ENCODE measurements at regions not wholly inside any gene's neighbourhood (a gene's known extent, or its start where the extent isn't known, plus 50 kb on each side); places are given as distances from the start of the nearest gene placed in this dataset.
A peak's percentile ranks its signal among the peaks of the same experiment; 100 is the strongest.

- in situ Hi-C loops (cut with HindIII; ENCODE audit: low sequenced_read_pairs): no loop called here
These were observed 196.9 kb upstream of the USP24 start for GRCh38 chr1:55412060-55412459.

GRCh38 chr1:55402671-55403464, 187.7 kb upstream of the USP24 start:
- in situ Hi-C loops (cut with HindIII; ENCODE audit: low sequenced_read_pairs): no loop called here
- no peak for DNase-seq (ENCODE audit: low spot score)

More at GRCh38 chr1:55412060-55412459, 196.9 kb upstream of the USP24 start:
- DNase-seq (ENCODE audit: low spot score): no peak

- in situ Hi-C loops (cut with HindIII; ENCODE audit: low sequenced_read_pairs): no loop called here
- no peak for DNase-seq (ENCODE audit: low spot score)
These were observed 187.0 kb upstream of the USP24 start for GRCh38 chr1:55402142-55402541.

- DNase-seq (ENCODE audit: low spot score): no peak
- in situ Hi-C loops (cut with HindIII; ENCODE audit: low sequenced_read_pairs): no loop called here
These were observed 185.3 kb upstream of the USP24 start for GRCh38 chr1:55400508-55400907.

GRCh38 chr1:55399346-55399745, 184.2 kb upstream of the USP24 start:
- in situ Hi-C loops (cut with HindIII; ENCODE audit: low sequenced_read_pairs): no loop called here
- DNase-seq (ENCODE audit: low spot score): no peak

- in situ Hi-C loops (cut with HindIII; ENCODE audit: low sequenced_read_pairs): no loop called here
- DNase-seq (ENCODE audit: low spot score): no peak
These were observed 181.3 kb upstream of the USP24 start for GRCh38 chr1:55396381-55396891.

- in situ Hi-C loops (cut with HindIII; ENCODE audit: low sequenced_read_pairs): no loop called here
- no peak for DNase-seq (ENCODE audit: low spot score)
These were observed 173.8 kb upstream of the USP24 start for GRCh38 chr1:55388960-55389359.

- no peak for DNase-seq (ENCODE audit: low spot score)
- in situ Hi-C loops (cut with HindIII; ENCODE audit: low sequenced_read_pairs): no loop called here
These were observed 172.0 kb upstream of the USP24 start for GRCh38 chr1:55387145-55387544.

GRCh38 chr1:55386456-55386855, 171.3 kb upstream of the USP24 start:
- no peak for DNase-seq (ENCODE audit: low spot score)
- in situ Hi-C loops (cut with HindIII; ENCODE audit: low sequenced_read_pairs): no loop called here

- in situ Hi-C loops (cut with HindIII; ENCODE audit: low sequenced_read_pairs): no loop called here
- DNase-seq (ENCODE audit: low spot score): no peak
These were observed 170.3 kb upstream of the USP24 start for GRCh38 chr1:55385402-55386018.

- DNase-seq (ENCODE audit: low spot score): no peak
- in situ Hi-C loops (cut with HindIII; ENCODE audit: low sequenced_read_pairs): no loop called here
These were observed 169.5 kb upstream of the USP24 start for GRCh38 chr1:55384637-55385036.

GRCh38 chr1:55382806-55383305, 167.7 kb upstream of the USP24 start:
- in situ Hi-C loops (cut with HindIII; ENCODE audit: low sequenced_read_pairs): no loop called here
- DNase-seq (ENCODE audit: low spot score): no peak

- in situ Hi-C loops (cut with HindIII; ENCODE audit: low sequenced_read_pairs): no loop called here
- no peak for DNase-seq (ENCODE audit: low spot score)
These were observed 166.8 kb upstream of the USP24 start for GRCh38 chr1:55381983-55382382.

- DNase-seq (ENCODE audit: low spot score): no peak
- in situ Hi-C loops (cut with HindIII; ENCODE audit: low sequenced_read_pairs): no loop called here
These were observed 166.3 kb upstream of the USP24 start for GRCh38 chr1:55381491-55381890.

- no peak for DNase-seq (ENCODE audit: low spot score)
- in situ Hi-C loops (cut with HindIII; ENCODE audit: low sequenced_read_pairs): no loop called here
These were observed 165.3 kb upstream of the USP24 start for GRCh38 chr1:55380355-55380970.

GRCh38 chr1:55378582-55378981, 163.4 kb upstream of the USP24 start:
- in situ Hi-C loops (cut with HindIII; ENCODE audit: low sequenced_read_pairs): no loop called here
- peak; percentile 12 for DNase-seq (ENCODE audit: low spot score)

- in situ Hi-C loops (cut with HindIII; ENCODE audit: low sequenced_read_pairs): no loop called here
These were observed 161.7 kb upstream of the USP24 start for GRCh38 chr1:55376897-55377296.

GRCh38 chr1:55375617-55376258, 160.6 kb upstream of the USP24 start:
- DNase-seq (ENCODE audit: low spot score): peak; percentile 56
- in situ Hi-C loops (cut with HindIII; ENCODE audit: low sequenced_read_pairs): no loop called here

More at GRCh38 chr1:55376897-55377296, 161.7 kb upstream of the USP24 start:
- no peak for DNase-seq (ENCODE audit: low spot score)

GRCh38 chr1:55374801-55375616, 159.8 kb upstream of the USP24 start:
- in situ Hi-C loops (cut with HindIII; ENCODE audit: low sequenced_read_pairs): no loop called here
- no peak for DNase-seq (ENCODE audit: low spot score)

Data from G401 (cell line).